ENCODE measurements at regions not wholly inside any gene's neighbourhood (a gene's known extent, or its start where the extent isn't known, plus 50 kb on each side); places are given as distances from the start of the nearest gene placed in this dataset.

- H3K4me3 ChIP-seq (ENCODE audit: low read depth, low read length) = no peak overlapping the region
- no peak for TF ChIP-seq CTCF (IDR thresholded peaks at IDR 0.05; ENCODE audit: borderline replicate concordance, insufficient read depth, low read depth, low read length)
Observed at GRCh38 chr22:49532869-49533802, 294.5 kb downstream of the BRD1 start.

DNA sequence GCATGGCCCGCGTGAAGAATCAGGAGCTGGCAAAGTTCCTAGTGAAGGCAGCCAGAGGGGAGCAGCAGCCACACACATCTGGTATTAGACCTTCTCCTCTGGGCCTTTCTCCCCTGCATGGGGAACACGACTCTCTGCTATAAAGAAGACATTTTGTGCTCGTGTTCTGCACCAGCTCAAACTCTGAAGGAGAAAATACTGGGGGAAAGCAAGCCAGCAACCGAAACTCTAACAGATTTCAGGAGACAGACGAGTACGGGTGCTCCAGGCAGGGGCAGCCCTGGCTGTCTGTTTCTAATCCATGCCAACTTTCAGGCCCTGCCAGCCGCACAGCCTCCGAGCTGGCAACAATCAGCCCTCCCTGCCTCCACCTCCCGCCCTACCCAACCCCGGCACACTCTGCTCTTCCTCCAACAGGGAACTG is 296.3 kb downstream of the BRD1 start:
- TF ChIP-seq CTCF (IDR thresholded peaks at IDR 0.05; ENCODE audit: borderline replicate concordance, insufficient read depth, low read depth, low read length) = no peak
- H3K4me3 ChIP-seq (ENCODE audit: low read depth, low read length) = no peak overlapping the region

DNA sequence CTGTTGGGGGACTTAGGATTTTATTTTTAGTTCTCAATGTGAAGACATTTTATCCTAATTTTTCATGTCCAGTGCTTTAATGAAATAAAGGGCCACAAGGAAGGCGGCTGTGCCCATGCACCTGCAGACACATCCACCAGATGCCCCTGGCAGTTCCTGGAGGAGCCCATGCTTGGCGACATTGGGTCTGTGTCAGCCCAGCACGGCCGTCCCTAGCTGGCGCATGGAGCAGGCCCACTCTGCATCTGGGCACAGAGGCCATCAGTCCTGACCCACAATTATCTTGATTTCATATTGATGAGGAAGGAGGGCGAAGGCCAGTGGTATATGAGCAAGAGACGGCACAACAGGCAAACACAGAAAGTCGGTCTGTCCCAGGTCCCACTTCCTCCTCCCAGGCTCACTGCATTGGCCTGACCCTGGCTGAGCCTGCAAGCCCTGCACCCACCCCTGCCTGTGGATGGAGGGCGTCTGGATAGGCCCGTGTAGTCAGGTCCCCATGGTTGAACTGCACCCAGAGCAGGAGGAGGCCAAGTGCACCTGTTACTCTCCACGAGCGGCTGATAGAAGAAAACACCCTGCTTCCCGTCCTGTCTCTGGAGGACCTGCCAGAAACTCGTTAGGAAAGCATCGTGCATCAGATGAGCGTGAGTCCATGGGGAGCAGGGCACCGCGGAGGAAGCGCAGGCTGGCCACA is 296.9 kb downstream of the BRD1 start:
- H3K4me3 ChIP-seq (ENCODE audit: low read depth, low read length) = no peak overlapping the region
- no peak for TF ChIP-seq CTCF (IDR thresholded peaks at IDR 0.05; ENCODE audit: borderline replicate concordance, insufficient read depth, low read depth, low read length)

DNA sequence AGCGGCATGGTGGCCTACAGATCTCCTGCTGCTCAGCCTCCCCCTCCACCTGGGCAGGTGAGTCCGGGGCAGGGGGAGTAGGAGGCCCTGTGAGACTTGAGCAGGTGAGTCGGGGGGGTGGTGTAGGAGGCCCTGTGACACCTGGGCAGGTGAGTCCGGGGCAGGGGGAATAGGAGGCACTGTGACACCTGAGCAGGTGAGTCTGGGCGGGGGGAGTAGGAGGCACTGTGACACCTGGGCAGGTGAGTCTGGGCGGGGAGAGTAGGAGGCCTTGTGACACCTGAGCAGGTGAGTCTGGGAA is 299.3 kb downstream of the BRD1 start:
- no peak for TF ChIP-seq CTCF (IDR thresholded peaks at IDR 0.05; ENCODE audit: borderline replicate concordance, insufficient read depth, low read depth, low read length)
- H3K4me3 ChIP-seq (ENCODE audit: low read depth, low read length) = no peak overlapping the region

DNA sequence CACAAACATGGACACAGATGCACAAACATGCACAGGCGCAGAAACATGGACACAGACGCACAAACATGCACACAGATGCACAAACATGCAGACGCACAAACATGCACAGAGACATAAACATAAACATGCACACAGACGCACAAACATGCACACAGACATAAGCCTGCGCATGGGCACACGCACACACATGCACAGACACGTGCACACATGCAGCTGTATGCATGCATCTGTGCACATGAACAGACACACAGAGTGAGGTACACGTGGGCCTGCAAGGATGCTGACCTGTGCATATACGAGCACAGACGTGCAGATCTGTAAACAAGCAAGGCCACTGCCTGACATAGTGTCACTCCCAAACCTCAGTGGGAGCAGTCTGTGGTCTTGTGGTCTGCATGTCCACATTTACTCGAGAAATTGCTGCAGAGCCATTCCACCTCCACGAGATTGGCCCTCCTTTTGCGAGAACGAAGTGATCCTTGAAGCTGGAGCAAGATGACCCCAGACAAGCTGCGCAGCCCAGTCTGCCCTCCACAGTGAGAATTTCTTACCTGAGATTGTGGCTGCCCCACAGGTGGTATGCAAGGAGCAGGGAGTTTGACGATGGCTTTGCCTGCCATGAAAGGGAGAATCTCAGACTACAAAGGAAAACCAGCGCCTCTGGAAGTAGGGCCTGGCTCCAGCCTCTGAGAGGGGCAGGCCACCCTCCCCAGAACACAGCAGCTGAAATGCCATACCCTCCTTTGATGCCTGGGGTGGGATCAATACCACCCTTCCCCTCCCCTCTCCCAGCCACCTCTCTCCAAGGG is 299.9 kb downstream of the BRD1 start:
- no peak overlapping the region for H3K4me3 ChIP-seq (ENCODE audit: low read depth, low read length)
- no peak for TF ChIP-seq CTCF (IDR thresholded peaks at IDR 0.05; ENCODE audit: borderline replicate concordance, insufficient read depth, low read depth, low read length)

DNA sequence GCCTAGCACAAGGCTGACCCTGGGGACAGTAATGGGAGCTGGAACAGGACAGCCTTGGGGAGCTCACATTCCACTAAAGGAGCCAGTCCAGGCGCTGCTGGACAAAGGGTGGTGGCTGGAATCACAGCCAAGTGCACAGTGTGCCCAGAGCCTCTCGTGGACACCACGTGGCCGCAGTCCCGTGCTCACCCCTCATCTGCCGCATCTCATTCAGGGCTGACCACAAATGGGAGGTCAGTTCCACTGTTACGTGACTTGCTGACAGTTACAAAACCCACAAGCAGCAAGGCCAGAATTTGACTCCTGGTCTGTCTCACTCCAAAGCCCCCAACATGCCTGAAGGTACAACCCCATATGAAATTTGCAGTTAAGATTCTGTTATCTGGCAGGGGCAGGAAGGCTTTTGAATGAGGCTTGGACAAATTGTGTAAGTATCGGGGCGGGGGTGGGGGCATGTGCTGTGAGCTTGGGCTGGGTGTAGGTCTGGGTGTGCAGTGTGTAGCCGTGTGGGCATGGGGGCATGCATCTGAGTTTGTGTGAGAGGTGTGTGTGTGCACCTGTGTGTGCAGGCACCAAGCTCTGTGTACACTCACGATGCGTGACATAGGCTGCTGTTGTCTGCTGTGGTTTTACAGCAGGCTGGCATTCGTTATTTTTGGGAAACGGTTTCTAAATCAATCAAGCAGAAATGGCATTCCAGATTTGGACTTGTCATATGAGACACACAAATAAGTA is 301.7 kb downstream of the BRD1 start:
- no peak overlapping the region for H3K4me3 ChIP-seq (ENCODE audit: low read depth, low read length)
- no peak for TF ChIP-seq CTCF (IDR thresholded peaks at IDR 0.05; ENCODE audit: borderline replicate concordance, insufficient read depth, low read depth, low read length)
